RCC 7860 (cell line): ENCODE measurements at regions not wholly inside any gene's neighbourhood (a gene's known extent, or its start where the extent isn't known, plus 50 kb on each side); places are given as distances from the start of the nearest gene placed in this dataset.
"Not testable (repeated sequence)": the region's sequence is repeated elsewhere in the genome, so short reads cannot be mapped to it uniquely, and the experiment has no call there.

Source experiments
- DNase-seq: peaks from one replicate; pipeline ENCODE4 v3.0.0-alpha.2; 2015; ENCODE audit warnings: low spot score
- FAIRE-seq: peaks from 2 replicates; lab custom pipeline; 2012; peaks lifted over from hg19 to GRCh38; lab: Jason Lieb, UNC

DNA sequence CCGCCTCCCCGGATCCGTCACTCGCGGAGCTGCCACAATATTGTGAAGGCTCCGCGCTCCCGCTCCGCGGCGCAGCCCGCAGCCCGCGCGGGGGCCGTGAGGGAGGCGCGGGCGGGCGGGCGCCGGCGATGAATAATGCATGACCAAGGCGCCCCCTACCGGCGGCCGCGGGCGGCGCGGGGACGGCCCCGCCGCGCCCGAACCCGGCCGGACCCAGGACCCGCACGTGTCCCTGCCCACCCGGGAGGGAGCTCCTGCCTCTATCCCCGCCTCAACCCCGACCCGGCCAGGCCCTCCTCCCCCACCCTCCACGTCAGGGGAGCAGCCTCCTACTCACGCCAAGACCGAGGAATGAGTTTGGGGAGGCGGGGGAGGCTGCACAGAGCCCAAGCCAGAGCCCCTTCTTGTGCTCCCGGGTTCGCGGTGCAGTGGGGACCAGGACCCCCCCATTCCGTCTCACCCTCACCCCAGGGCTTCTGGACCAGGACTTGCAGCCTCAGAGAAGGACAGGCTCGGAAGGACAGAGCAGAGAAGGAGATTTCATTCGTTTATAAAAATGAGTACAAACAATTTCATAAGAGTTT, 70.8 kb upstream of the CASZ1 start:
- no peak for DNase-seq

DNA sequence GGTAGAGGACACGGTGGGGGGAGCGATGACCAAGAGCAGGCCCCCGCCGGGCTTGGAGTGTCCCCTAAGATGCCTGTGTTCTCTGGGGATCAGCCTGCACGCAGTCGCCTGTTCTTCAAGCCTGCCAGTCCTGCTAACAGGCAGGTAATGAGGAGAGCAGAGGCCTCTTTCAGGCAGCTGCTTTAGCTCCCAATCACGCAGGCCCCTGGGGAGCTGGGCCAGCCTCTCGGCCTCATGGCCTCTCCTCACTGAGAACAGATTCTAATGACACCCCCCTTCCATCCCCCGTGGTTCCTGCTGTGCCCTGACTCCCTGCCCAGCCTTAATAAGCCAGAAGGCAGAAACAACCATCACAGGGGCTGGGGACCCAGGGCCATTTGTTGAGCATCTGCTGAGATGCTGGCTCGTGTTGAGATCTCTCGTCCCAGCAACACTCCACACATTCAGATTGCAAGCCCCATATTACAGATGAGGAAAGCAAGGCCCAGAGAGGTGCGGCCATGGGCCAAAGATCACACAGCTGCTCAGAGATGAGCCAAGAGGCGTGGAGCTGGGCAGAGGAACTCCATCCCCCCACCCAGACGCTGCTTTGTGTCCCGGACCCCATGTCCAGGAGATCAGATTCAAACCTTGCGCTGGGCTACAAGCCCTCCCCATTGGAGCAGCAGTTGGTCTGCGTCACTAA, 71.6 kb upstream of the CASZ1 start:
- no peak for FAIRE-seq
- DNase-seq = no peak

More for the DNA sequence above, 70.8 kb upstream of the CASZ1 start:
- FAIRE-seq = no peak

DNA sequence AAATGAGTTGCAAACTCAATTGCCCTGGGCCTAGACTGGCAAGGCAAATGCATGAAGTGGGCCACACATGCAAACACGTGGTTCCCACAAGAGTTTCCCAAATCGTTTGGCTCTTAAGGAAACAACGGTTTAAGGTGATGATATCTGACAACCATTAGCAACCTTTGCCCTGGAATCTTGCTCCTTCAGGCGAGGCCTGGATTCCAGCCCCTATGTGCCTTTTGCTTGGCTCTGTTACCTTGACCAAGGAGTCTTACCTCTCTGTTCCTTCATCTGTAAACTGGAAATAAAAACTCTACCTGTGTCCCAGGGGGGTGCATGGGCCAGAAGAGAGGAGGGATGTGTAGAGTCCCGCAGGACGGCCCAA, 72.1 kb upstream of the CASZ1 start:
- FAIRE-seq (no peak), DNase-seq (no peak)

DNA sequence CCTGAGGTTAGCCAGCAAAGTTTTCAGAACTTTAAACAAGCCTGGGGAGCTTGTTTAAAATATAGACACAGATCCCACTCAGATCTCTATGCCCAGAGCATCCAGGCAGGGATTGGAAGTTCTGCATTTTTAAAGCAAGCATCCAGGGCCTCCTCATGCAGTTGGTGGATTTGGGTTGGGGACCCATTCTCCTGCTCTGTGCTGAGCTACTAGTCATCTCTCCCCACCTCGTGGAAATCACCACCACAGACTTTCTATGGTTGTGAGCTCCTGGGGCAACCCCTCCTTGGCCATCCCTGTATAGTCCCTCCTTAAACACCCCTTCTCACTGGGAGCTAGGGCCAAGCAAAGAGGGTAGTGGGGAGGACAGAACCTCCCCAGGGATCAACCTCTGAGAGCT, 73.5 kb upstream of the CASZ1 start:
- DNase-seq (no peak), FAIRE-seq (no peak)

DNA sequence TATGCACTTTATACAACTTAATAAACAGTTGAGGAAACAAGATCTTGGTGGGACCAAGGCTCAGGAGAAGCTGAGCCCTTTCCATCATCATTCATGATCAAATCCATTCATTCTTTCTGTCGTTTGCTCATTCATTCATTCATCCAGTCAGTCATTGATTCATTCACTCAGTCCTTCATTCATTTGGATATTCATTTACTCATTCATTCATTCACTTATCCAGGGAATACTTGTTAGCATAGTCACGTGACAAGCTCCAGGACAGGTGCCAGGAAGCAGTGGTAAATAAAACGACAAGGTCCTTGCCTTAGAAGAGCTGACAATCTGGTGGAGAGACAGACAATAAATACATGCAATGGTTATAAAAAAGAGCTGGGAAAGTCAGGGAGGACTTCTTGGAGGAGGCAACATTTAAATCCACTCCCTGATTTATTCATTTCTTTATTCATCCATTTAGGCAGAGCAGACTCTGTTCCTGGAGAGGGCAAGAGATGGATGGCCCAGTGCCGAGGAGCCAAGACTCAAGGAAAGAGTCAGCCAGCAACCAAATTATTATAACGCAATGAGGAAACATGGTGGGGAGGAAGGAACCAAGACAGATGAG, 74.1 kb upstream of the CASZ1 start:
- FAIRE-seq = no peak
- DNase-seq = no peak

DNA sequence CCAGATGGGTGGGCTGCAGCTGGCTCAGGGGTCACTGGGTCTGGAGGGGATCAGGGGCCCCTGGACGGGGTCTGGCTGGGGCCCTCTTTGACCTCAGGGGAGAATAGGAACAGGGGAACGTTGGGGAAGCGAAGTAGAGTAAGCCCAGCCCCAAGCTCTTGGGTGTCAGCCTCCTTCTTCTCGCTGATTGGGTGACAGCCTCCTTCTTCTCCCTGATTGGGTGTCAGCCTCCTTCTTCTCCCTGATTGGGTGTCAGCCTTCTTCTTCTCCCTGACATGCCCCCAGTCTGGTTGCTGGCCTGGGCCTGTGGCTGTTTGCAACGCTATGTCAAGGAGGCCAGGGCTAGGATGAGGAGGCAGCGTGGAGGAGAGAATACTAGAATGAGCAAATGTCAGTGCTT, 76.7 kb upstream of the CASZ1 start:
- DNase-seq (no peak), FAIRE-seq (no peak)

DNA sequence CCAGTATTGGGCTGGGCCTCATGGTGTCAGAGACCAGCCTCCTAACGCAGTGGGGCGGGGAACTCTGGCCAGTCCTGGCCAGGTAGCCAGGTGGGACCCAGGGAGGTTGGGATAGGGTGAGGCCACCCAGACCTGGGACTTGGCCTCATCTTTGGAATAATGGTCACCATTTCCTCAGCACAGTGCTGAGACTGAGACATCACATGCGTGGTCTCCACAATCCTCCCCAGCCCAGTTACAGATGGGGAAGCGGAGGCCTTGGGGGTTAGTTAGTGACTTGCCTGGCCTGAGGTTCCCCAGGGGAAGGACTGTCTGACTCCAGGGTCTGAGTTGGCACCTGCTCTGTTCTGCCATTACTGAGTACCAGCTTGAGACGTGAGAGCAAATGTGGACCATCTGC, 77.9 kb upstream of the CASZ1 start:
- no peak for DNase-seq
- no peak for FAIRE-seq

DNA sequence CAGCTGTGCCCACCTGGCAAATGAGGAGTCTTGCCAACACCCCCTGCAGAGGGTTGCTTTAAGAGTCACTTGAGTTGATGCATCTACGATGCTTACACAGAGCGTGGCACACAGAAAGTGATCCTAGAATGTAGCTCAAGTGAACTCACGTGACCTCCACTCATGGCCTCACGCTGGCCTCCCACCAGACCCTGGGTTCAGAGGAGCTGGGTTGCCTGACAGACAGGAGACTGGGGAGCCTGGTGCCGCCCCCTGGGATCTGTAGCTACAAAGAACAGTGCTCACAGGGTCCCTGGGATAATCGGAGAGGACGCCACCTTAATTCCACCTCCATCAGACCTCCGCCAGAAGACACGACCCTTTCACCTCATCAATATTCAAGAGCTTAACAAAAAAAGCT, 81.4 kb upstream of the CASZ1 start:
- DNase-seq (no peak), FAIRE-seq (no peak)

DNA sequence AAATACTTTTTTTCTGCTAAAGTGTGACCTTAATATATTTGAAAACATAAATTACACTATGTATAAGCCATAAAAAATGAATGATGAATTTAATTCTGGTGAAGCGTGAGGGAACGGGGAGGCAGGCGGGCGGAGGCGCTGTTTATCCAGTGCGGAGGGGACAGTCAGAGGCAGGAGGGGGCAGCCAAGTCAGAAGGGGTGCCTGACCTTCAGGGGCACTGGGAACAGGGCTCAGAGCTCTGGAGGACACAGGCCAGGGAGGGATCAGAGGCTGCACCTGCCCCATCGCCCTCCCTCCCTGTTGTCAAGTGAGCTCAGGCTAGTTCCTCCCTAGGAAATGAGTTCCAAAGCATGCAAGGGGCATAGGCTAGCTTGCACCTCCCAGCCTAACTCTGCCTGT, 82.0 kb upstream of the CASZ1 start:
- FAIRE-seq (no peak), DNase-seq (no peak)

DNA sequence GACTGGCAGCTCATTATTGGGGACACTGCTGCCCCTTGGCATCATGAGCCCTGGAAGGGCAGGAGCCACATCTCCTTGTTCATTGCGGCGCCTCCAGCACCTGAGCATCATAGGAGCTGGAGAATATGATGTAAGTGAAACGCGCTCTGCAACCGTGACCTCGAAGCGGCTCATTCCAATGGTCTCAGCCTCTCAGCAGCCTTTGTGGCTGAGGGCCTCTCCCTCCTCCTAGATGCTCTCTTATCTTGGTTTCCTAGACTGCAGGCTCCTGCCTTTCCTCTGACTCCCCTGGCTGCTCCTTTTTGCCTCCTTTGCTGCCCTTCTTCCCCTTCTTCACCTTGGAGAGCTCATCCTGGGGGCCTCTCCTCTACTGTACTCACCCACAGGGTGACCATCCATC, 83.6 kb upstream of the CASZ1 start:
- FAIRE-seq = no peak
- no peak for DNase-seq

DNA sequence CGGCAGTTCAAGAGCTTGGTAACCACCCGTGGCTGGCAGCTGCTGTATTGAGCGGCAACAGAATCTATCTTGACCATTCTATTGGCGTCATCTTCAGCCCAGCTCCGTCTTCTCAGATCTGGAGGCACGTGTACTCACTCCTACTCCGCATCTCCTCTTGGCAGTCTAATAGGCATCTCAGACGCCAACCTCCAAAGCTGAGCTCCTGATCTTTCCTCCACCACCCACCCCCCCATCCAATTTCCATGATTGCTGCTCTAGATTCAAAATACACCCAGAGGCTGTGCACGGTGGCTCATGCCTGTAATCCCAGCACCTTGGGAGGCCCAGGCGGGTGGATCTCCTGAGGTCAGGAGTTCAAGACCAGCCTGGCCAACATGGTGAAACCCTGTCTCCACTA, 84.6 kb upstream of the CASZ1 start:
- DNase-seq = no peak

DNA sequence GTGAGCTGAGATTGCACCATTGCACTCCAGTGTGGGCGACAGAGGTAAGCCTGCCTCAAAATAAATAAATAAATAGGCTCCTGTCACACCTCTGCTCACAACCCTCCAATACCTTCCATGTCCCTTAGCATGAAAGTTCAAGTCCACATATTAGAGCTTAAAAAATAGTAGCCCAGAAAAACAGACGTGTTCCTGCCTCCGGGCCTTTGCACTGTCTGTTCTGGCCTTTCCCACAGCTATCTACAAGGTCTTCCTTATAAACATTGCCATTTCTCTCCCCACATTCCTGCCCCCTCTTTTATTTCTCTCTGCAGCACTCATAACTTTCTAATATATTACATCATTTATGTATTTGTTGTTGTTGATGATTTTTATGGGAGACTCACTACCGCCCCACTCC, 85.6 kb upstream of the CASZ1 start:
- FAIRE-seq = no peak
- no peak for DNase-seq

More for the DNA sequence above, 84.6 kb upstream of the CASZ1 start:
- no peak for FAIRE-seq

DNA sequence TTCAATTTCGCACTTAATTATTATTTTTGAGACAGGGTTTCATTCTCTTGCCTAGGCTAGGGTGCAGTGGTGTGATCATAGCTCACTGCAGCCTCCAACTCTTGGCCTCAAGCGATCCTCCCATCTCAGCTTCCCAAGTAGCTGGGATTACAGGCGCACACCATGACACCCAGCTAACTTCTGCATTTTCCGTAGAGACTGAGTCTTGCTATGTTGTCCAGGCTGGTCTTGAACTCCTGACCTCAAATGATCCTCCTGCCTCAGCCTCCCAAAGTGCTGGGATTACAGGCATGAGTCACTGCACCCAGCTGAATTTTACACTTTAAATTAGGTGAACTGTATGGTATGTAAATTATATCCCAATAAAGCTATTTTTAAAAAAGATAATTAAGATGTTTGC, 90.6 kb upstream of the CASZ1 start:
- not testable (repeated sequence) for FAIRE-seq, DNase-seq

DNA sequence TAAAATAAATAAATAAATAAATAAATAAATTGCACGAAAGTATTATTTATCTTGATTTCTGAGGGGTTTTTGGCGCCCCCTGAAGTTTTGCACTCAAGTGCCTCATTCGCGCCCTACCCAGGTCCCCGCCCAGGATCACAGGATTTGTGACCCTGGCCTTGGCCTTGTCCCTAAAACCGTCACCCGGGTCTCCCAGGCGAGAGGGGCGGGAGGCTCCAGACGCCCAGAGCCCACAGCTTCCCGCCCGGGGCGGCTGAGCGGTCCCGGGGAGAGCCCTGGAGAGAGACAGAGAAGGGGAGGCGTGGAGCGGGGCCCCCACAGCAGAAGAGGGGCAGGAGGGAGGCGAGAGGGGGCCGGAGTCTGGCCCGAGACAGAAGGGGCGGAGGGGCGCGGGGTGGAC, 91.8 kb upstream of the CASZ1 start:
- no peak for DNase-seq
- FAIRE-seq = no peak

DNA sequence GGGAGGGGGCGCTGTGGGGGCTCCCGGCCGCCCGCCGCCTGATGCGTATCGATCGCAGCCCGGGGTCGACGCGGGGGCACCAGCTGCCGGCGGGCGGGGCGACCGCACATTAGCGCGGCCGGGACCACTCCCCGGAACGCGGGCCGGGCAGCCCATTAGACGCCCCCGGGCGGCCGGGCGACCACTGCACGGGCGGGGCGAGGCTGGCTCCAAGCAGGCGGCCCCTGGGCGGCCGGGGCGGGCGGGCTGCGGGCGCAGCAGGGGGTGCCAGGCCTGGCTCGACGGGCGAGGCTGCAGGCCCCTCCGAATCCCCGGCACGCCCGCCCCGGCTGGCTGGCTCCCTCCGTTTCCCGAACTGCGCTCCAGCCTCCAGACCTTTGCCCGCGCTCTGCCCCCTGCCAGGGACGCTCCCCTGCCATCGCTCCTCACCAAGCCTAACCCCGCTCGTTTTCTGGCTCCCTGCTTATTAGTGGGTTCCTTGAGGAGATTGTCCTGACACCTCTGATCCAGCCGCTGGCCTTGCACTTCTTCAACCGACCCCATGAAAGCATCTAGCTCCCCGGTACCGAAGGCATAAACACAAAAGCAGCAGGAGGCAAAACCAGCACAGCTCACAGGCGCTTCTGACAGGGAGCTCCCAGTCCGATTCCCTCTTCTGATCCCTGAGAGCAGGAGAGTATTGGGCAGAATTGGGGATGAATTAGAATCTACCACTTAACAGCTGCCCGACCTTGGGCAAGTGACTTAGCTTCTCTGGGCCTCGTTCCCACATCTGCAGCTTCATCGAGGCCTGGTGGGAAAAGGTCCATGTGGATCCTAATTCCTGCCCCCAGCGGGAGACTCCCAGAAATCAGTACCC, 92.6 kb upstream of the CASZ1 start:
- FAIRE-seq (no peak), DNase-seq (no peak)

DNA sequence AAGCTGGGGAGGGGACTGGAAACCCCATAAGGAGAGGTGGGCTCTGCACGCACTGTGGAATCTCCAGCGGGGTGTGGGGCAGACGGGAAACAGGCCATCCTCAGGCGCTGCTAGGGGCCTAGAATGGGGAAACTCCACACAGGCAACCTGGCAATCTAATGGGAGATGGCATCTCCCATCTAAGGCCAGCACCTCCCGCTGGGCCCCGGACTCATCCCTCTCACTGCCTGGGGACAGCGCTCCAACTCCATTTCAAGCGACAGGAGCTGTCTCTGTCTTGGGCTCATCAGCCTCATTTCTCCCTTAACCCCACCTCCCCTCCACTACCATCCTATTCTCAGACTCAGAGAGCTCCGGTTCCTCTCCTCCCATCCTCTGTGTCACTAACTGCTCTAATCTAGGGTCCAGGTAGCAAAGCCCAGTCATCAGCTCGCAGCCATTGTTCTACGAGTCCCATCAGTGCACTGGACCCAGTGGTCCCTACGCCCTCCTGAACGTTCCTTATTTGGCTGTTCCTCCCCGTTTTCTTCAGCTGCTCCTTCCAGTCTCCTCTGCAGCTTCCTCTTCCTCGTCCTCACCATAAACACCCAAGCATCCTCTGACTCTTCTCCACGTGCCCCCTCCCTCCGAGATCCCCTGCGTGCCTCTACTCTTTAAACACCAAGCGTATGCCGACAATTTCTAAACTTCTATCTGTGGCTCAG, 93.4 kb upstream of the CASZ1 start:
- DNase-seq = no peak
- no peak for FAIRE-seq

DNA sequence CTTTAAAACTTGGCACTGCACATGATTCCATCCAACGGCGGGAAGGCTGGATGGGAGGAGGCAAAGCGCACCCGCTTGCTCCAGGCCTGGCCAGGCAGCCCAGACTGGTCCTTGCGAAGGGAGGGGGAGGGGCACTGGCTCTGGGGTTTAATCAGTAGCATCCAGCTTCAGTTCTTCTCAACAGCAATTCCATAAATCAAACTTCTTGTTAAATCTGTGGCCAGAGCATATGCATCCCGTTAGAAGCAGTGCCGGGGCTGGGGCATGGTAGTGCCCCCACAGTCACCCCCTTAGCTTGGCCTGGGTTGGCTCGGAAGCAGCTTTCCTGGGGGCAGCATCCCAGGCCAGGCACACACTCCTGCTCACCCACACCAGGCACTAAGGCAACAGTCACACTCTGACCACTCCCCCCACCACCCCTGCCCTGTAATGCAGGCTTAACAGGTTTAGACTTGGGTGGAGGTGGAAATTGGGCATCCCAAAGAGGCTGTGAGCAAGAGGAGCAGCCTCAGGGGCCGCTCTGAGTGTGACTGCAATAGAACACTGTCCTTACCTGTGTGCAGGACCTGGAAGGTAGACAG, 94.1 kb upstream of the CASZ1 start:
- FAIRE-seq = no peak
- no peak for DNase-seq

DNA sequence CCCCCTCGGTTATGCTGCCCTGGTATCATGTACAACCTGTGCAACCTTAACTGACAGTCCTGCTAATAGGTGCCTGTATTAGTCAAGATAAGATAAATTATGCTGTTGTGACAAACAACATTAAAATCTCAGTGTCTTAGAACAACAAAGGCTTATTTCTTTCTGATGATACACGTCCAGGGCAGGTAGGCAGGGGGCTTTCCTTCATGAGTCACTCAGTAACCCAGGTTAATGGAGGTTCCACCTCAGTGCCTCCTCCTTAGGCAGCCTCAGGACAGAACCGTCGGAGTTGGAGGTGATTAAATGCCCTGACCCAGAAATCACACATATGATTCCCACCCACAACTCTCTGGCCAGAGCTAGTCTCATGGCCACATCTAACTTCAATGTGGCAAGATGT, 94.6 kb upstream of the CASZ1 start:
- peak; percentile 40 for DNase-seq
- peak; percentile 69 for FAIRE-seq

DNA sequence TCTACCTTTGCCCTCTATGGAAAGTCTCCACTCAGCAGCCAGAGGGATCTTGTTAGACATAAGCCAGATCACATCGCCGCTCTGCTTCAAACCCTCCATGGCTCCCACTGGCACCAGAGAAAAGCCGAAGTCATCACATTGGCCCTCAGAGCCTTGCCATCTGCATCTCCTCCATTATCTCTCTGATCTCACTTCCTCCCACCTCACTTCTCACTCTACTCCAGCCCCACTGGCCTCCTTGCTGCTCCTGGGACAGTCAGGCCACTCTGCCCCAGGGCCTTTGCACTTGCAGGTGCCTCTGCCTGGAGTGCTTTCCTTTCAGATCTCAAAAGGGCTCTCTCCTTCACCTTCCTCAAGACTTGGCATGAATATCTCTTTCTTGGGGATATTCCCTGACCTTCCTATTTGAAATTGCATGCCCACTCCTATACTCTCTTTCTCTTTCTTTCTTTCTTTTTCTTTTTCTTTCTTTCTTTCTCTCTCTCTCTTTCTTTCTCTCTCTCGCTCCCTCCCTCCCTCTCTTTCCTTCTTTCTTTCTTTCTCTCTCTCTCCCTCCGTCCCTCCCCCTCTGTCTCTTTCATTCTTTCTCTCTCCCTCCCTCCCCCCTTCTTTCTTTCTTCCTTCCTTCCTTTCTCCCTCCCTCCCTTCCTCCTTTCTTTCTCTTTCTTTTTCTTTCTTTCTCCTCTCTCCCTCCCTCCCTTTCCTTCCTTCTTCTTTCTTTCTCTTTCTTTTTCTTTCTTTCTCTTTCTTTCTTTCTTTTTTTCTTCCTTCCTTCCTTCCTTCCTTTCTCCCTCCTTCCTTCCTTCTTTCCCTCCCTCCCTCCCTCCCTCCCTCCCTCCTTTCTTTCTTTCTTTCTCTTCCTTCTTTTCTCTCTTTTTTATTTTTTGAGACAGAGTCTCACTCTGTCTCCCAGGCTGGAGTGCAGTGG, 96.0 kb upstream of the CASZ1 start:
- no peak for FAIRE-seq
- no peak for DNase-seq

DNA sequence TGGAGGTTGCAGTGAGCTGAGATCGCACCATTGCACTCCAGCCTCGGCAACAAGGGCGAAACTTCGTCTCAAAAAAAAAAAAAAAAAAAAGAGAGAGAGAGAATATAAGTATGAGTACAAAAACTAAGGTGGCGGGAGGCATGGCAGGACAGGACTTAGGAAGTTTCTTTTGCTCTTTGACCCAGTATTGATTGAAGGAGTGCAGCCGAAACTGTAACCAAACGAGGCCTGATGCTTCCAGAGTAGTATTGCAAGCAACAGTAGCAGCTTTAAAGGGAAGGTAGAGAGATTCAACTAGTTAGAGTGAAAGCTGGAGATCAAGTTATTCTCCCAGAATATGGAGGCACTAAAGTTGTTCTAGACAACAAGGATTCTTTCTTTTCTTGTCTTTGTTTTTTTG, 99.2 kb upstream of the CASZ1 start:
- no peak for FAIRE-seq

More for the DNA sequence above, 99.2 kb upstream of the CASZ1 start:
- DNase-seq = no peak
